ENCODE measurements at regions not wholly inside any gene's neighbourhood (a gene's known extent, or its start where the extent isn't known, plus 50 kb on each side); places are given as distances from the start of the nearest gene placed in this dataset.

DNA sequence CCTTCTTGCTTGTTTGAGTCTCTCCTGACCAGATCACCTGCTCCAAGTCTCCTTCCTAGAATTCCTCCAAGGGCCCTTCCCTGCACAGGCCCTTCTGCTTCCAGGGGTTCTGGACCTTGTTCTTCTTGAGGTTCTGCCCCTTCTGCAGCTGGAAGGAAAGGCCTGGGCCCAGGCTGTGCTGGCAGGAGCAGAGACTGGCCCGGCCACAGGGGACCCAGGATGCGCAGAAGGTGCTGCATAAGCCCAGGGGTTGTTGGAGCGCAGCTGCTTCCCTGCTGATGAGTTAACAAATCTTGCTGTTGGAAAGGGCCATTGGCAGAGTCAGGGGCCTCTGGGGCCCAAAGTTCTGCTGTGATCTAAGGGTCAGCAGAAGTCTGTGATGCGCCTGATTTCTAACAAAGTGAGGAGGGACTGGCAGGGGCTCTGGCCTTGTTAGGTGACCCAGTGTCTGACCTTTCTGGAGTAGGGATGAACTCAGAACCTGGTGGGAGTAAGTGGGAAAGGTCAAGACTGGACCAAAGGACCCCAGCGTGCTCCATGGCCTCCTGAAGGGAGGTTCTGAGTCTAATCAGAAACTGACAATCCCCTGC is 509.8 kb downstream of the PTPRU start:
- no peak for DNase-seq (ENCODE audit: low spot score)

DNA sequence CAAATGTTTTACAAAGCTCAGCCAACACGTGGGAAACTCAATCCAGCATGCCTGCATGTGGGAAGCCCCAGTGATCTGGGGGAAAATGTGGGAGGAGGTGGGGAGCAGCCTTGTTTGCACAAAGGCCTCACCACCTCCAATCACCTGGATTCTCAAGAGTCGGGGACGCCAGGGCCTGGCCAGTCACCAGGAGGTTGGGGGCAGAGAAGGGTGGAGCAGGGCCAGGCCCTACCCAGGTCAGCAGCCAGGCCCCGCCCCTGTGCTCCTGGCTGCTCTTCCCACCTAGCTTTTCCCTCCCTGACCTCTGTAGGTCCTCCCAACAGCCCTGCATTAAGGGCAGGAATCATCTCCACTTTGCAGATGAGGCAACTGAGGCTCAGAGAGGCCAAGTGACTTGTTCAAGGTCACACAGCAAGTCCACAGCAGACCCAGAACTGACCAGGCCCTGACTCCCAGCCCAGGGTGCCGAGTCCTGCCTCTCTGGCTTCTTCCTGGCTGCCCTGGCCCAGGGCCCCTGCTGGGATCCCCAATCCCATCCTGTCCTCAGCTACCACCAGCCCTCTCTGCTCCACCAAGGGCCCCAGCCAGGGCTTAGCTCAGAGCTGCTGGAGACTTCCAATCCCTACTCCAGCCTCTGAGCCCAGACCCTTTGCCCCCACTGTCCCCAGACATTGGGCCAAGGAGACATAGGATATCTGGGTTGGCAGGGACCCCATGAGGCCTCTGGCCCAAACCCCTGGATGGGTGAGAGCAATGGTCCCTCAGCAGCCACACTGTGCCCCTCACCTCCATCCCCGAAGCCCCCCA is 508.6 kb downstream of the PTPRU start:
- no peak for DNase-seq (ENCODE audit: low spot score)

DNA sequence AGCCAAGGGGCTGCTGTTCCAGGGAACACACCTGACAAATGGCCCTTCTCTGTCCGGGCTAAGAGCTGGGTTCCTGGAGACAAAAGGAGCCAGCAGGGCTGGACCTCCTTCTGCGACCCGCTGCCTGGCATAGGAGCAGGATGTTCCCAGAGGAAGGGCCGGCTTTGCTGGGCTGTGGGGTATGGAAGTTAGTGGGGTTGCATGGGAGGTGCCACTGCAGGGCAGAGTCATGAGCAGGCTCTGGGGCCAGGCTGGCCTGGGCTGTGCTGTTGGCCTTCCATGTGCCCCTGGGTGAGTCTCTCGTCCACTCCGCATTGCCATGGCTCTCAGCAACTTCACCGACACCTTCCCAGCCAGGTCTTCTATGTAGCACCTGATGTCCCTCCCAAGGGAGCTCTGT is 507.6 kb downstream of the PTPRU start:
- no peak for DNase-seq (ENCODE audit: low spot score)

DNA sequence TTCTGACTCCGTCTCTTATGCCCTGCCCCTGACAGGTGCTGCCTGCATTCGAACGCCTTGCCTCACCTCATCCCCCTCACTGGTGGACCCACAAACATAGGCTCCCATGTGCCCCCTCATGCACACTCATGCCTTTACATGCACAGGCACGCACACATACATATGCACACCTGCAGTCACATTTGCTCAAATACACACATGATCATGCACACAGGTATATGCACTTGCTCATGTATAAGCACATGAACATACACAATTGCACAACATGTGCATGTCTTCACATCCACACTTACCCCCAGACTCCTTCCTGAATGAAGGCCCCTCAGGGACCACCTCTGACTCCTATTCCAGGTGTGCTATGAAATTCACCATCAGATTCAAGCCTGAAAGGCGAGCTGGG is 506.9 kb downstream of the PTPRU start:
- DNase-seq (ENCODE audit: low spot score): no peak

DNA sequence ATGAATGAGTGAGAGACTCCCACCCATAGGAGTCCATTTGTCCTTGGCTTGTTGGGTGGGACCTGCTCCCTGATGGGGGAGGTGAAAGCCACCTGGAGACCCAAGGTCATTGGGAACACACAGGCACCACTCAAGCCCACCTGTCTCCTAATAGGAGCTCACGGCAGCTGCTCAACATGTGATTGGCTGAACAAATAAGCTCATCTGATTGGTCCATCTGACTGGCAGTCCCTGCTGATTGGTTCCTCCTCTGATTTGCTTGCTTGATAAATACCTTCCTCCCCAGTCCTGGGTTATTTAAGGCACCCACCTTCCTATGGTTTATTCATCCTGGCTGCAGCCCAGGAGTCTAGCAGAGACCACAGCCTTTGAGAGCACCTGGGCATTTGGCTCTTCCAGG is 502.9 kb downstream of the PTPRU start:
- no peak for DNase-seq (ENCODE audit: low spot score)

DNA sequence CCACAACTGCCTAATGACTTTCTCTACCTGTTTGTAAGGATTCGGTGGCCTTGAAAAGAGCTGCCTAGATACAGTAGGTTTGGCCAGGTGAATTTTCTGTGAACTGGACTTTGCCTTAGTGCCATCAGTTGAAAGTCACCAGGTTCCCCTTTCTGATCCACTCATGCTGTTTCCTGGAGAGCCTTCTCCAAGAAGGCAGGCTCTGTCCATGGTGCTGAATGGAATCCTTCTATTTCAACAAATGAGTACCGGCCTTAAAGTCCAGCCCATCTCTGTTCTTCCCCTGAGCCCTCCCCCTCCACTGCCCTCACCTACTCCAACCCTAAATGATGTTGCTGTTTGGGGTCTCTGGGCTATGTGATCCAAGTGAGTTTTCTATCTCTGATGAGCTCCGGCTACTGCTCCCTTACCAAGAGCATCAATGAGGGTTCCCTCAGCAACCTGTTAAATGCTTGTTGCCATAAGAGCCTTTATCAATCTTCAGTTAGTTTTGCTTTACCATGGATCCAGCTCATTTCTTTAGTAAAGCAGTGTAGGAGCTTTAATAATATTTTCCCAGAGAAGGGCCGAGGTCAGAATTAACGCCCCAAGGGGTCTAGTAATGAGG is 500.4 kb downstream of the PTPRU start:
- DNase-seq (ENCODE audit: low spot score): peak; percentile 37

DNA sequence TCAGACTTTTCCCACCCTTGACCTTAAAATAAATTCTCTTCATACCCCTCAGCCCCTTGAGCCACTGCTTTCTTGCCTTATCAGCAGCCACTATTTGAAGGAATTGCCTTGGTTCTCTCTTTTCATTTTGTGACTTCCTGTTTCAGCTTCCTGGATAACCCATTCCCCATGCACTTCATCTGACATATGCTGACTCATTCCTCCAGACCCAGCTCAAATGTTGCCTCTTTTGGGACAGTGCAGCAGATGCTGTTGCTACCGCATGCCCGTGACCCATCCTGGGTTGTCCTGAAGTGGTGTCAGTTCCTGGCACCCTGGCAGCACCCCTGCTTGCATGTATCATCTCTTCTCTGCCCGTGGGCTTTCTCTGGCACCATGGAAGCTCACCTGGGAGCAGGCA is 496.1 kb downstream of the PTPRU start:
- DNase-seq (ENCODE audit: low spot score): no peak

DNA sequence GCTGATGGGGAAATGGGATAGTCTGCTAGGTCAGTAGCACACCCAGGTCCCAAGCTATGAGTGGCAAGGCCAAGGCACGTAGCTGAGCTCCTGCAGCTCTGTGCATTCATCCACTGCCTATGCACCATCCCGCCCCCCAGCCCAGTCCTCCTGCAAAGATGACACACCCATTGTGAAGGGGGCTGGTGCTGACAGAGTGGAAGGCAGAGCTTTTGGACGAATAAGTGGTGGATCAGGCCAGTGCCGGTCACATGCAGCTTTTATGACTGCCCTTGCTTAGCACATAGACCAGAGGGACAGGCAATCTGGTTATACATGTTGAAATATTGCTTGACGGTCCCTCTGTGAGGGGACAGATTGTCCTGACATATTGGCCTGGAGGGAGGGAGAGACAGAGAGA is 494.3 kb downstream of the PTPRU start:
- DNase-seq (ENCODE audit: low spot score): no peak

DNA sequence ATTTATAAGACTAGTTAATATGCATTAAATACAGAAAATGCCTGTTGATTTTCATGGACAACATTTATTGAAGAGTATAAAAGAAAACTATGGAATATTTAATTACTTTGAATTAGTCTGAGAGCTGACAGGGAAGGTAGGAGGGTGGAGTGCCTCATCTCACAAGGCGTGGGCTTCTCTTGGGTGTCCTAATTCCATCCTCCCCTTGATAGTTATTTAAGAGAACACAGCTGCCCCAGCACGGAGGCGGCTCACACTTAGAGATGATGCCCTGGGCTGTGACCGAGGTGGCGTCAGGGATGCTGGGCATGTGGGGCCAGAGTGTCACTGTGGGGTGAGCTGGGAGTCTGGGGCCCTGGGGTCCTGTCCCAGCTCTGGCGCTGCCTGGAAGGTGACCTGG is 493.0 kb downstream of the PTPRU start:
- DNase-seq (ENCODE audit: low spot score): no peak

DNA sequence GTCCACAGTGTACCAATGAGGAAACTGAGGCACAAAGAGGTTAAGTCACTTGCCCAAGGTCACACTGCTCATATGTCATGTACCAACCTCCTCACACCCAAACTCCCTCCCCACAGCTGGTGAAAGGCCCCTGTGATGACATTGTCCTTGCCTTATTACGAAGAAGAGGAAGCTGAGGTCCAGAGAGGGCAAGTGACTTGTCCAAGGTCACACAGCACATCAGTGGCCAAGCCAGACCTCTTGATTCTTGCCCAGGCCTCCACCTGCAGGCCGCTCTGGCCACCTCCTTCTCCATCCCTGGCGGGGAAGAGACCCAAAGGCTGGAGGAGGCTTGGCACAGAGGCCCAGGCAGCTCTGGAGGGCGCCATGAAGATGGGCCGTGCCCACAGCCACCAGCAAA is 492.4 kb downstream of the PTPRU start:
- no peak for DNase-seq (ENCODE audit: low spot score)

DNA sequence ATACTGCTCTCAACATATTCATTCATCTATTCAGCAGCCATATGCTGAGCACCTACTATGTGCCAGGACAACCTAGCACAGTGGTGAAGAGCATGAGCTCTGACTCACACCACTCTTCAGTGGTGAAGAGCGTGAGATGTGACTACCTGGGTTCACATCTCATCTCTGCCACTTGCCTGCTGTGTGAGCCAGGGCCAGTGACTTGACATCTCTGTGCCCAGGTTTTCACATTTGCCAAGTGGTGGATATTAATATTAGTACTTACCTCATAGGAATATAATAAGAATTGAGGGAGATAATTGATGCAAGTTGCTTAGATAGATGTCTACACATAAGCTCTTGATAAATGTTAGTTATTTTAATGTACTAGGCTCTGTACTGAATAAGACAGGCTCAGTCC is 488.9 kb downstream of the PTPRU start:
- no peak for DNase-seq (ENCODE audit: low spot score)

DNA sequence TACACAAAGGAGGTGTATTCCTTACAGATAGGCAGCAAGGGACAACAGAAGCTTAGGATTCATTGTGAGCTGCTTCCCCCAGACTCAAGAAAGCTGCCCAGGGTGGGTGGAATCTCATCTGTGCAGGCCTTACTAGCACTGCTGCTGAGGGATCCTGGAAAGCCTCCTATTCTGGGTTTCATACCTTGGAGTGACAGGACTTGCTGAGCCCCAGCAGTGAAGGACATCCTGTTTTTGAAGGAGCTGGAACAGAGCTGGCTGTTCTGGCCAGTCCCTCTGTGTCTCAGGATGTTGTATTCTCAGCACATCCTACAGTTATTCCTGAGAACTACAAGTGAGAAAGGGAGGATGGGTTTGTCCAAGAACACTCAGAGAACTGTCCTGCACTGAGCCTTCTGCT is 486.3 kb downstream of the PTPRU start:
- no peak for DNase-seq (ENCODE audit: low spot score)

DNA sequence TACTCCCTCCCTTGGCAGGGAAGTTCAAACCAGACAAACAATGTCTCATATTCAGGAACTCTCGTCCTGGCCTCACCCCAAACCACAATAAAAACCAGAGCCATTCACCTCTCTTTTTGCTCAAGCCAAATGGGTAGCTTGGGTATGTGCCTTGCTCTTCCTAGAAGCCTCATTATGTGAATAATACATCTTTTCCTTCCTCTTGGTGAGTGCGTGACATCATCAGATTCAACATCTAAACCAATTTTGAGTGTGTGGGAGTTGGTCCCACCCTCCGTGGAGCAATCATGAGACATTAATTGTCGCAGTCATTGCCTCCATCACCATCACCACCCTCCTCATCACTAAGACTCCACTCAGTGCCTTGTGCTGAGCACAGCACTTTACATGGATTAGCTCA is 482.9 kb downstream of the PTPRU start:
- DNase-seq (ENCODE audit: low spot score): no peak

DNA sequence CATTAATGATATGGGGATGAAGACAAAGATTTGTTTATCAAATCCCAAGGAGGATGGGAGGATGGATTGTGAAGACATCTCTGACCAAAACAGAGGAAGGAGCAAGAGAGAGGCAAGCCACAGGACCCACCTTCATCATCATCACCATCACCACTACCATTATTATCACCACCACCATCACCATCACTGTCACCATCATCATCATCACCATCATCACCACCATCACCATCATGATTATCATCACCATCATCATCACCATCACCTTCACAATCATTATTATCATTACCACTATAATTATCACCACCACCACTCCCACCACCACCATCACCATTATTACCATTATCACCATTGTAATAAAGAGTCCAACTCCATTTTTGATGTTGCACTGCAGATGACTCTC is 482.5 kb downstream of the PTPRU start:
- DNase-seq (ENCODE audit: low spot score): no peak

DNA sequence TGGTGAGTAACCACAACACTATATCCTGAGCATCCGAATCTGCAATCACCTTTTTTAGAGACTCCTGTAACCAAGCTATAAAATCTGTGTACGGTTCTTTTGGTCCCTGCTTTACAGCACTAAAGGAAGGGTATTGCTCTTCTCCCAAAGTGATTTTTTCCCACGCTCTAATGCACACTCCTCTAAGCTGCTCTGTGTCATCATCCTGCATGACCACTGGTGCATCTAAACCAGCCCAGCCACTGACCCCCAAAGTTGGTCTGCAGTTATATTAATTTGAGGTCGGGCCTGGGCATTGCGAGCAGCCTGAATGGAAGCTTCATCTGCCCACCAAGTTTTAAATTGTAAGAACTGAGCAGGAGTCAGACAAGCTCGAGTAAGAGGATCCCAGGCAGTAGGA is 480.0 kb downstream of the PTPRU start:
- no peak for DNase-seq (ENCODE audit: low spot score)

DNA sequence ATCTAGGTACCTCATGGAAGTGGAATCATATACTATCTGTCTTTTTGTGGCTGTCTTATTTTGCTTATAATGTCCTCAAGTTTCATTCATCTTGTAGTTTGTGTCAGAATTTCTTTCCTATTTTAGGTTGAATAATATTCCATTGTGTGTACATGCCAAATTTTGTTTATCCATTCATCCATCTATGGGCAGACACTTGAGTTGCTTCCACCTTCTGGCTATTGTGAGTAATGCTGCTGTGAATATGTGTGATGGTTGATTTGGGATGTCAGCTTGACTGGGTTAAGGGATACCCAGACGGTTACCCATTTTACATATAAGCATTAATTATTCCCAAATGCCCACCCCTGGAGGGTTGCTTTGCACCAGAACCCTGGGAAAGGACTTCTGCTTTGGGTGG is 477.5 kb downstream of the PTPRU start:
- DNase-seq (ENCODE audit: low spot score): no peak

DNA sequence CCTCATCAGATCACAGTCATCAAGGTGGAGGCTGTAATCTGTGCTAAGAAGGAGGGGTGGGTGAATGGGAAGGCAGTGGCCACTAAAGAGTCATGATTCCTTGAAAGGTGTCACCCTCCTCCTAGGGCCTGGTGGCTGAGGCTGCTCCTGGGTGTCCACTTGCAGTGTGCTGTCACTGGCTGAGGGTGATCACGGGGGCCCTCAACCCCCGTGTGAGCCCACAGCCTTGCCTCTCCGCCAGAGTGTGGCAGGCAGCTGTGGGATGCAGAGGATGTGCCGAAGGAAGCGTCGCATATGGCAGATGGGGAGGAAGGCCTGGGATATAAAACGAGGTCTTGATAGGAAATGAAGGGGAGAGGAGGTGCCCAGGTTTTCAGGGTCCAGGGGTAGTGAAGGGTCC is 476.5 kb downstream of the PTPRU start:
- no peak for DNase-seq (ENCODE audit: low spot score)

DNA sequence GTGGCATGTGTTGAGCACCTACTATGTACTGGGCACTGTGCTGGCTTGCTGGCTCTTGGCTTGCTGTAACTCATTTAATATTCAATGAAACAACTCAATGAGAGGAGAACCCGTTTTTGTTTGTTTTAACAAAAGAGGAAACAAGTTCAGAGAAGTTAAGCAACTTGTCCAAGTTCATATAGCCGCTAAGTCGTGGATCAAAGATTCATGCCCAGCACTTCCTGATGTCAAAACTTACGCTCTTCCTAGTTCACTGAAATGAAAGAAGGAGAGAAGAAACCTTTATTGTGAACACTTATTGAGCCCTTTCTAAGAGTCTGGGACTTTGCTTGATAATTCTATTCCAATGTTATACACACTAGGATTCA is 475.9 kb downstream of the PTPRU start:
- no peak for DNase-seq (ENCODE audit: low spot score)

DNA sequence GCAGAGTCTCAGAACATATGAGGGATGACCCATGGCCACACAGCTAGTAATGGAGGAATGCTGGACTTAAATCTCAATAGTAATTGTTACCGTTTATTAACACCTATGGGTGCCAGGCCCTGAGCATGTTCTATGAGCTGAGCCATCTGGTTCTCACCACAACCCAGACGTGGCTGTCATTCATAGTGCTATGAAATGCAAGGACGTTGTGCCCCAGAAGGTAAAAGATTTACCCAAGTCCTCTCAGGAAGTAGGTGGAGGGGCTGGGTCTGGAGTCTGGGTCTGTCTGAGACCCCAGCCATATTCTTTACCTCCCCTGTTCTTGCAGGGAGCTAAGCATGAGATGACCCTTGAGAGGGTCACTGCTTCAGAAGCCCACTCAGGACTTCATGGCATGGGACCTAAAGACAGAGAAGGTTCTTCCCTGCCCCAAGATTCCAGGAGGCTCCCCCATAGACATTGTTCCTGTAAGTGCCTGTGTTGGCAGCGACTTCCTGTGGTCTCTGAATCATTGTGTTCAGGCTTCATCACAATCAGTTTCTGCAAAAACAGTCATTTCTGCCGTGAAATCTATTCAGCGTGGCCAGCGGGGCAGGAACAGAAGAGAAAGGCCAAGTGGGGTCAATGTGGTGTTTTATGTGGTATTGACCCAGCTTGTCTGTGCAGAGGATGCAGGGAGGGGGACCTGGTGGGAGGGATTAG is 475.4 kb downstream of the PTPRU start:
- no peak for DNase-seq (ENCODE audit: low spot score)

DNA sequence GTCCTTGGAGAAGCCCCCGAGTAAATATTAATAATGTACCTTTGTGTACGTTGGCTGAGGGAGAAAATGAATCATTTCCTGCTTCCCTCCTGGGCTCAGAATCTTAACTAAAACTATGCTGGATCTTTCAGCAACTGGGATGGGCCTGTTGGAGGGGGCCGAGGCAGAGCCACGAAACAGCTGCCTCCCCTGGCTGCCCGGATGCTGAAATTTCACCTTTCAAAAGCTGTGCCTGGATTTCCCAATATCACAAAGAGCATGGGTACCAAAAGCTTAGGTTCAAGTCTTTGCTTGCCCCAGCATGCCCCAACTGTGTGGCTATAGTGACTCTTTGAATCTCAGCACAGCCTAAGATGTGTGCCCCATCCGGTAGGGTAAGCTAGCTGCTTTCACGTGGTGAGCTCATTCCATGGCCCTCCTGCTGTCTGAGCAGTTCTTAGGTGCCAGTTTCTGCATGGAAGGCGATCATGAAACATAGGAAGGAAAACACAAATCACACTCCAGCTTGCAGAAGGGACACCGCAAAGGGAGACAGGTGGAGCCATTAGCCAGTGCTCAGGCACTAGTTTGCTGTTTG is 473.5 kb downstream of the PTPRU start:
- peak; percentile 68 for DNase-seq (ENCODE audit: low spot score)

DNA sequence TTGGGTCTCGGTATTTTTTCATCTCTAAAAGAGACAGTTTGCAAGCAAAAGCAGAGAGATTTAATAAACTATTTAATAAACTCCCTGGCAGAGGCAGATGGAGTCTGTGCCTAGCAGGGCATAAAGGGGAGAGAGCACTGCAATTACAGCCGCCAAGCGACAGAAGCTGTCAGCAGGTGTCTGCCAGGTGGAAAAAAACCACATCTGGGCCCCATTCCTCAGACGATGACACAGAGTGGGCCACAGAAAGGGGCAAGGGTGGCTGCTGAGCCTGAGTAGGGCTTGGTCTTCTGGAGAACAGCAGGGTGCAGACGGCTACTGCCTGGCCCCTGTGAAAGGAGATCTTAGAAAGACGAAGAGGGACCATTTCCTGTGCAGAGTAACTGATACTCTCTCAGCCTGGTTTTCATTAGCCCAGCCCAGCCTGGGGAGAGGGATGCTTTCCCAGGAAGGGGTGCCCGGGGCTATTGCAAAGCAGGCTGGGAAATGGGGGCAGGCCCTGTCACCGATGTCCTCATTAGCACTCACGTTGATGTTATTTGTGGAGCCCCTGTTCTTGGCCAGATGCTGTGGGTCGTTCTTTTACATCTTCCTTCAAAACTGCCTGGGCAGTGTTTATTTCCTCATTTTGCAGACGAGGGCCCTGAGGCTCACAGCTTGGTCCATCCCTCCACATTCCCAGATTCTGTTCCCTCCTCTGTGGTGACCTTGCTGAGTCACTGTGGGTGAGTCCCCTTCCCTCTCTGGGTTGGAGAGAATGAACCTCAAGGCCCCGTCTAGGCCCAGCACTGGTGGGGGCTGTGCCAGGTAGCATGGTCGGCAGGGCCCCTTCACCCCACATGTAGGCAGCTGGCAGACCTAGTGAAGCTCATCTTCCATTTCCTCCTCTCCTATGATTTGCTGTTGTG is 472.7 kb downstream of the PTPRU start:
- peak; percentile 43 for DNase-seq (ENCODE audit: low spot score)

DNA sequence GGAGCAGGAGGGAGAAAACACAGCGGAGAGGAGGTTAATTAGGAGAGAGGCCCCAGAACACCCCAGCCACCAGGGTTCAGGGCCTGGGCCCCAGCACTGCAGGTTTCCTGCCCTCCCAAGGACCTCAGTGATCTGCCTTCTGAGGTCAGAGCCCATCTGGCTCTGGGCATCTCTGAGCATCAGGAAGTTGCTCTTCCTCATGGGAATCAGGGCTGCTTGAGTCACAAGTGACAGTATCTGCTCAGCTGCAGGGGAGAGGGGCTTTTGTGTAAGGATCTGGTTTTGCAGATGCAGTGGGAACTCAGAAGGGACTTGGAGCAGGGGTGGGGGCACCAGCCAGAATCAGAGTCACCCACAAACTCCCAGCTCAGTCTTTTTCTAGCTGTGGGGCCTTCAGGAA is 472.1 kb downstream of the PTPRU start:
- DNase-seq (ENCODE audit: low spot score): no peak

All from COLO829 (cell line).